Globus pallidus (tissue), 1 donor: ENCODE measurements at regions not wholly inside any gene's neighbourhood (a gene's known extent, or its start where the extent isn't known, plus 50 kb on each side); places are given as distances from the start of the nearest gene placed in this dataset.
"Not testable (repeated sequence)": the region's sequence is repeated elsewhere in the genome, so short reads cannot be mapped to it uniquely, and the experiment has no call there.

ENCODE experiments used
- DNase-seq: peaks from one replicate; pipeline ENCODE4 v3.0.0-alpha.2; 2015; ENCODE audit warnings: low spot score

- no peak for DNase-seq
Observed at GRCh38 chr7:17046666-17047065, 164.9 kb upstream of the AGR3 start.

- not testable (repeated sequence) for DNase-seq
Observed at GRCh38 chr7:17053164-17053563, 171.4 kb upstream of the AGR3 start.

- no peak for DNase-seq
Observed at GRCh38 chr7:17054206-17054605, 172.4 kb upstream of the AGR3 start.

GRCh38 chr7:17054836-17055235, 173.1 kb upstream of the AGR3 start:
- no peak for DNase-seq

GRCh38 chr7:17055596-17055995, 173.8 kb upstream of the AGR3 start:
- DNase-seq = no peak

DNA sequence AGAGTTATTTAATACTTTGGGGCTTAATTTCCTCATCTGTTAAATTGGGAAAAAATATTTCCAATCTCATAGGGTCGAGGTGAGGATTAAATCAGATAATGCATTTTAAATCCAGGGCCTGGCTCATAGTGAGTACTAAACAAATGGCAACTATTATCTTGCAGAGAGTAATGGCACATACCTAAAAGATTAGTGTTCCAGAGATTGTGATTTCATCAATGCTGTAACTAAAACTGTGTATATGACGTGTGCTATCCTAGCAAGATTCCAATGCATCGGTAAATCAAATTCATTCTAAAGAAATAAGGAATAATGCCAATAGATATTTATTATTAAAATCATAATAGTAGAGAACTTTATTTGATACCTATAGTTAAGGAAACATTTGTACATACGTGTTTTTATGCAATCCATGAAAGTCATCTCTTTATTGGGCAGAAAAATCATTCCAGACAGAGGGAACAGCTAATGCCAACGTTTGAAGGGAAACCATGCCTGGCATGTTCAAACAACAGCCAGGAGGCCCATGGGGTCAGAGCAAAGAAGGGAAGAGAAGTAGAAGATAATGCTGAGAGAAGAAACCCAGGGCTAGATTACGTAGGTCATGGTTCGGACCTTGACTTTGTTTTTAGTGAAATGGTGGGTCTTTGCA, 174.8 kb upstream of the AGR3 start:
- no peak for DNase-seq

DNA sequence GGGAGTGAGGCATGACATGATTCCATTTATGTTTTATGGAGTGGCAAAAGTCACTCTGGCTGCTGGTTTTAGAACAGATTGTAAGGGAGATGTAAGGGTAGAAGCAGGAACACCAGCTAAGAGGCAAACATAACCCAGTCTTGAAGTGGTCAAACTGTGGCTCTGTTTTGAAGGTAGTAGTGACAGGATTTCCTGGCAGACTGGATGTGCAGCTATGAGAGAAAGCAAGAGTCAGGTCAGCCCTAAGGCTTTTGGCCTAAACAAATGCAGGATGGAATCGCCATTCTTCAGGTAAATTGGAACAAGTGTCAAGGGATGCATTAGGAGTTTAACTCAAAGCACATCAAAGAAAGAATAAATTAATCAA, 175.3 kb upstream of the AGR3 start:
- DNase-seq = no peak

DNA sequence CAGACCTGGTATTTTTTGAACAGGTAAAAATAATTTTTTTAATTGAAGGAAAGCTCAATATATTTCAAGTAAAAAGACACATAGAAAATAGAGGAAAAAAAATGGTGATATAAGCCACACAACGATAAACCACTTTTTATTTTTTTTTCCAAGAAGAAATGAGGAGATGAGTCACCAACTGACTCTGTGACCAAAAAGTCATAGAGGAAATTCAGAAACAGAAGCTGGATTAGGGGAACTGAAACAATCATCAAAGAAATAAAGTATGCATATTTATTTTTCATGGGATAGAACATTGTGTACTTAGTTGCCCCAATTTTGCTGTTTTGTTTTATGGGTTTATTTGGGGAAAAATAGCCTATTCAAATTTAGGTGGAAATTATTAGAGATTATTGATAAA, 176.8 kb upstream of the AGR3 start:
- no peak for DNase-seq

GRCh38 chr7:17060051-17060450, 178.3 kb upstream of the AGR3 start:
- DNase-seq = no peak

GRCh38 chr7:17061443-17061842, 179.7 kb upstream of the AGR3 start:
- DNase-seq = no peak

DNA sequence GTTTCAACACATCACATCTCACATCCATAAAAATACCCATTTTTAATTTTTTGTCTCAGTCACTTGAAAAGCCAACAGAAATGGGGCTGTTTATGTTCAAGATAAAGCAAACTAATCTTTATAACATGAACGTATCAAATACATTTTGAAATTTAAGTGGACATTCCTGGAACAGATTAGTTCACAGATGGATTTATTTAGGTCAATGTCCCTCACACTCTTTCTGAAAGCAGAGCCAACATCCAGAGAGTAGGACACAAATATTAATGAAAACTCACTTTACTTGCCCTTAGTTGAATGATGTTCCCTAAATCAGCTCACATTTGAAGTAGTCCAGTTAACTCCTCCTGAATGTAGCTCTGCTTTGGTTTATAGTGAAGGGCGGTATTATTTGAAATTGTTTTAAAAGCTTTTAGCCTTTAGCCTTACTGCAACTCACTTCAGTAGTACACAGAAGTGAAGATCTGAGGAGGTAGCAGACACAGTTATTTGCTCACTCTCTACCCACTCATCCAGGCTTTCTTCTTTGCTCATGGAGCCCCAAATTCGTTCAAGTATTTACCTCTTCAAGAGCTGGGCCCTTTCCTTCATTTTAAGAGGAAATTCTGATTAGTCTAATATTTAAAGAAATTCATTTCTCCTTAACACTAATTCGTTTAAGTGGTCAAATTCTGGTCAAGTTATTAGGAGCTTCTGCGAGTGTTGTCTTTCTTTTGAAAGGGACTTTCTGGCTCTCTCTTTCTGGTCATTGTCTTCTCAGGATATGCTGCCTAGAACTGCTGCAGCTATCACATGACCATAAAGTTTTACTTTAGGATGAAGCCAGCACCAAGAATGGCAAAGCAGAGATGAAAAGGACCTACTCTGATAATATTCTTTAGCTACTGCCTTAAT, 180.6 kb upstream of the AGR3 start:
- DNase-seq = no peak

DNA sequence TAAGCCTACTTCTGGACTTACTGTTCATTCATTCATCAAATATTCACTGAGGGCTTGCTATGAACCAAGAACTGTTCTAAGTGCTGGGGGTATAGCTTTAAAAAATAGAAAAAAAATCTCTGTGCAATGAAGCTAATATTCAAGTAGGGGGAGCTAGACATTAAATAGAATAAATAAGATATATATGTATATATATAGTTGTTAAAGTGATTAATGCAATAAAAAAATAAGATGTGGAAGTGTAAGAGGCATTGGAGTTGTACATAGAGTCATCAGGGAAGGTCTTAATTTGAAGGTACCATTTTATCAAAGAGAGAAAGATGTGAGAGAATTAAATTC, 181.2 kb upstream of the AGR3 start:
- DNase-seq = no peak

GRCh38 chr7:17067691-17068090, 185.9 kb upstream of the AGR3 start:
- DNase-seq = no peak

DNA sequence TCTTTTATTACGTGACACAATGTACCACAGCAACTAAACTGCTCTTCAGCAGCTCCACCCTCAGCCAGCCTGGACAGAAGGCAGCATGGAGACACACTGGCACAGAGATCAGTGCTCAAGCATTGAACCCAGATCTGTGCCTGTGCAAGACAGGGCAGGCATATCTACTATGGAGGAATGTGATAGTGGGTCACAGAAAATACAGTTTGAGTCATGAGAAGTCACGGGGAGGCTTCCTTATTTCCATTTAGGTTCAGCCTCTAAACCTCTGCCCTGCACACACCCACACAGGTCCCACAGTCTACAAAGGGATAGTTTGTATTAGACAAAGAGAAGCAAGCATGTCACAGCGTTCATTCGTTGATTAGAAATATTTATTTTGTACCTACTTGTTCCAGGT, 187.4 kb upstream of the AGR3 start:
- no peak for DNase-seq

GRCh38 chr7:17070231-17070708, 188.5 kb upstream of the AGR3 start:
- DNase-seq = no peak

DNA sequence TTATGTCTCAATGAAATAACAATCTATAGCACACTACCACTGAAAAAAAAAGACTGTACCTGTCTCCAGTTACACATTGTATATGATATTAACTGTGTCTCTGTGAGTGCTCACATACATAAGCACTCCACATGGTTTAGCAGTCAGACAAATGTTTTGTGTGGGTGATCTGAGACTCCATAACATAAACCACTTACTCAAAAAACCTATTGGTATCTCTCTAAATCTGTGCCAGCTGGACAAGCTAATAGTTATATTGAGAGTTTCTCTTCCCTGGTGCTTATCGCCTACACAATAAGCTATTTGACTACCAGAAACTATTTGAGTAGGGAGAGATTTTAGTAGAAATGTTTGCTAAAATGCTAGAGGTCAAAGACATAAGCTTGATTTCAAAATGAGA, 190.1 kb upstream of the AGR3 start:
- DNase-seq = no peak

GRCh38 chr7:17075601-17076255, 193.9 kb upstream of the AGR3 start:
- DNase-seq = no peak

- no peak for DNase-seq
Observed at GRCh38 chr7:17078298-17078697, 196.5 kb upstream of the AGR3 start.

- DNase-seq = no peak
Observed at GRCh38 chr7:17083392-17084165, 201.8 kb upstream of the AGR3 start.

GRCh38 chr7:17084166-17084475, 202.3 kb upstream of the AGR3 start:
- no peak for DNase-seq

DNA sequence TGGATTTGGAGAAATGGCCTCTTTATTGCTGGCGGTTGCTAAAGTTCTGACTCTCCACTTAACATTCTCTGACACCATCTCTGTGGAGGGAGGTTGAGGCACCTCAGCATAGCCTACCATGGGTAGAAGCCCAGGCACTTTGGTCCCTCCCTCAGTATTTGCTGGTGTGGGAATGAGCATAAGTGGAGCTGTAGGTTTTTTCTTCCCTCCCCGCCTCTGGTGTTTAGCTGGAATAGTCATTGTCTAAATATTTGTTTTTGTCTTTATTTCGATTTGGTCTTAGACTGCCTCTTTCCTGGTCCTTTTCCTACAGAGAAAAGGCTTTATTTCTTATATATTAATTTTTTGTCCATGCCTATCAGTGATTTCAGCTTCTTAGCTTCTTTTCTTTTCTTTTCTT, 203.4 kb upstream of the AGR3 start:
- DNase-seq = no peak

- no peak for DNase-seq
Observed at GRCh38 chr7:17086403-17086802, 204.6 kb upstream of the AGR3 start.

- no peak for DNase-seq
Observed at GRCh38 chr7:17090751-17091150, 207.7 kb upstream of the AHR start.
